Panc1 (cell line): ENCODE measurements at regions not wholly inside any gene's neighbourhood (a gene's known extent, or its start where the extent isn't known, plus 50 kb on each side); places are given as distances from the start of the nearest gene placed in this dataset.

ENCODE experiments used
- ATAC-seq: fragments of 200-7000 bp; cut with Tn5 transposase; 2 replicates; pipeline ENCODE4 v1.9.1; 2020; ENCODE audit warnings: mild to moderate bottlenecking, moderate library complexity
- BruUV-seq: library from RNA; stranded (reverse); fragments of 400-500 nt; replicated peaks from 2 replicates; lab custom pipeline; 2021; lab: Mats Ljungman, UMichigan
- CTCF ChIA-PET: fragments of 300-600 bp; sonication (Branson Sonifier 250); formaldehyde crosslinking; loops from one replicate; lab custom pipeline; 2022; ENCODE audit warnings: antibody characterized with exemption; lab: Charles Lee
- POLR2A ChIA-PET: fragments of 300-600 bp; sonication (Branson Sonifier 250); formaldehyde crosslinking; loops from one replicate; lab custom pipeline; 2022; ENCODE audit warnings: antibody characterized with exemption; lab: Charles Lee
- DNase-seq: peaks from one replicate; pipeline ENCODE4 v3.0.0-alpha.2; 2010; ENCODE audit warnings: low read depth, low spot score
- H3K27ac ChIP-seq: 2 replicates; pipeline ENCODE4 v1.5.1; 2011; ENCODE audit warnings: mild to moderate bottlenecking, low read length, inconsistent platforms
- H3K27me3 ChIP-seq: fragments of 200-500 bp; sonication (Bioruptor generic); 2 replicates; pipeline ENCODE4 v1.6.0; 2014; ENCODE audit warnings: low read length, inconsistent platforms; ENCODE audit not compliant: control insufficient read depth, insufficient read depth
- H3K36me3 ChIP-seq: fragments of 200-500 bp; sonication (Bioruptor generic); 2 replicates; pipeline ENCODE4 v1.5.1; 2014; ENCODE audit warnings: inconsistent platforms, mild to moderate bottlenecking, low read length, moderate library complexity; ENCODE audit not compliant: control insufficient read depth, insufficient read depth
- H3K4me1 ChIP-seq: 2 replicates; pipeline ENCODE4 v1.5.1; 2011; ENCODE audit warnings: inconsistent platforms, mild to moderate bottlenecking, low read length, moderate library complexity; ENCODE audit not compliant: control insufficient read depth, insufficient read depth
- H3K4me3 ChIP-seq, 2 experiments: 2 replicates each; pipeline ENCODE4 v1.5.1; 2011 to 2012; ENCODE audit warnings: low read depth in 2 of 2, low read length in 2 of 2, mild to moderate bottlenecking in 2 of 2, inconsistent platforms in 1 of 2, moderate library complexity in 1 of 2
- H3K9me3 ChIP-seq: fragments of 200-500 bp; sonication (Bioruptor generic); 2 replicates; pipeline ENCODE4 v1.5.1; 2014; ENCODE audit warnings: low read depth, mild to moderate bottlenecking, inconsistent platforms, low read length, moderate library complexity; ENCODE audit not compliant: control insufficient read depth, insufficient read depth
- POLR2AphosphoS5 ChIP-seq: IDR thresholded peaks from 2 replicates; pipeline ENCODE4 v1.6.1; 2012; ENCODE audit warnings: mild to moderate bottlenecking, low read depth, low read length, moderate library complexity
- SIN3A ChIP-seq: IDR thresholded peaks from 2 replicates; pipeline ENCODE4 v1.6.1; 2012; ENCODE audit warnings: low read depth, mild to moderate bottlenecking, low read length, moderate library complexity, borderline replicate concordance; ENCODE audit not compliant: insufficient read depth
- TCF7L2 ChIP-seq: IDR thresholded peaks from 2 replicates; pipeline ENCODE4 v1.6.1; 2011; ENCODE audit warnings: mild to moderate bottlenecking, low read depth, low read length, inconsistent platforms
- in situ Hi-C: cut with HindIII; loops from 2 replicates; pipeline ENCODE4 v1.10.0; 2016; ENCODE audit warnings: low sequenced_read_pairs, low pct_unique_long_range_greater_than_20kb
- intact Hi-C: fragments of 100-400 bp; cut with micrococcal nuclease; formaldehyde crosslinking; loops from one replicate; pipeline ENCODE4 v1.10.0; 2022; ENCODE audit not compliant: unreplicated experiment
- TF ChIP-seq, protein P1 (sequence below): fragments of 450-650 bp; IDR thresholded peaks from 2 replicates; pipeline ENCODE4 v1.5.1; 2017; ENCODE audit warnings: mild to moderate bottlenecking
- TF ChIP-seq, protein P2 (sequence below), 2 experiments: IDR thresholded peaks; 2 replicates each; pipeline ENCODE4 v1.6.1; 2011 to 2012; ENCODE audit warnings: low read depth in 2 of 2, control low read depth in 1 of 2, low read length in 1 of 2, mild to moderate bottlenecking in 1 of 2, moderate library complexity in 1 of 2; ENCODE audit not compliant: insufficient read depth in 1 of 2

DNA sequence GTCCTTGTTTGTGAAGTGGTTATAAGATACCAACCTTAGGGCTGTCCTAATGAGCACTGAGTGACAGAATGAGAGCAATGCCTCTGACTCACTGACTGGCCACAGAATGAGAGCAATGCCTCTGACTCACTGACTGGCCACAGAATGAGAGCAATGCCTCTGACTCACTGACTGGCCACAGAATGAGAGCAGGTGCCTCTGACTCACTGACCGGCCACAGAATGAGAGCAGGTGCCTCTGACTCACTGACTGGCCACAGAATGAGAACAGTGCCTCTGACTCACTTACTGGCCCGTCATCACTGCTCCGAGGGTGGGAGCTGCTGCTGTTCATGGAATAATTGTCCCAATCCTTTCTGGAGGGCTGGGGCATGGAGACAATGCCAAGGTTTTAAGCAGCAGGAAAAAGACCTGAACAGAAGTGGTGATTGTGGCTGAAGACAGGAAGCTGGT lies 265.2 kb upstream of the PPP2R2D start:
- POLR2A ChIA-PET, result no interaction called here
- H3K4me3 ChIP-seq, result no peak overlapping the region
- CTCF ChIA-PET, result interaction anchor here (0.6 kb wide), 1 partner anchor 70 kb away, joined by 3 read pairs; no protein-coding TSS in a partner anchor
- peak; percentile 83 for ATAC-seq
- intact Hi-C loops, result no loop called here
- H3K9me3 ChIP-seq, result peaks cover 14% of the 10 kb centered on the region; the same call in 1 of the 2 replicates
- DNase-seq, result peak; percentile 46
- in situ Hi-C loops, result no loop called here
- TF ChIP-seq TCF7L2 (no peak), SIN3A (no peak)
- TF ChIP-seq, protein P1, sequence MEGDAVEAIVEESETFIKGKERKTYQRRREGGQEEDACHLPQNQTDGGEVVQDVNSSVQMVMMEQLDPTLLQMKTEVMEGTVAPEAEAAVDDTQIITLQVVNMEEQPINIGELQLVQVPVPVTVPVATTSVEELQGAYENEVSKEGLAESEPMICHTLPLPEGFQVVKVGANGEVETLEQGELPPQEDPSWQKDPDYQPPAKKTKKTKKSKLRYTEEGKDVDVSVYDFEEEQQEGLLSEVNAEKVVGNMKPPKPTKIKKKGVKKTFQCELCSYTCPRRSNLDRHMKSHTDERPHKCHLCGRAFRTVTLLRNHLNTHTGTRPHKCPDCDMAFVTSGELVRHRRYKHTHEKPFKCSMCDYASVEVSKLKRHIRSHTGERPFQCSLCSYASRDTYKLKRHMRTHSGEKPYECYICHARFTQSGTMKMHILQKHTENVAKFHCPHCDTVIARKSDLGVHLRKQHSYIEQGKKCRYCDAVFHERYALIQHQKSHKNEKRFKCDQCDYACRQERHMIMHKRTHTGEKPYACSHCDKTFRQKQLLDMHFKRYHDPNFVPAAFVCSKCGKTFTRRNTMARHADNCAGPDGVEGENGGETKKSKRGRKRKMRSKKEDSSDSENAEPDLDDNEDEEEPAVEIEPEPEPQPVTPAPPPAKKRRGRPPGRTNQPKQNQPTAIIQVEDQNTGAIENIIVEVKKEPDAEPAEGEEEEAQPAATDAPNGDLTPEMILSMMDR, result no peak
- TF ChIP-seq, protein P2, sequence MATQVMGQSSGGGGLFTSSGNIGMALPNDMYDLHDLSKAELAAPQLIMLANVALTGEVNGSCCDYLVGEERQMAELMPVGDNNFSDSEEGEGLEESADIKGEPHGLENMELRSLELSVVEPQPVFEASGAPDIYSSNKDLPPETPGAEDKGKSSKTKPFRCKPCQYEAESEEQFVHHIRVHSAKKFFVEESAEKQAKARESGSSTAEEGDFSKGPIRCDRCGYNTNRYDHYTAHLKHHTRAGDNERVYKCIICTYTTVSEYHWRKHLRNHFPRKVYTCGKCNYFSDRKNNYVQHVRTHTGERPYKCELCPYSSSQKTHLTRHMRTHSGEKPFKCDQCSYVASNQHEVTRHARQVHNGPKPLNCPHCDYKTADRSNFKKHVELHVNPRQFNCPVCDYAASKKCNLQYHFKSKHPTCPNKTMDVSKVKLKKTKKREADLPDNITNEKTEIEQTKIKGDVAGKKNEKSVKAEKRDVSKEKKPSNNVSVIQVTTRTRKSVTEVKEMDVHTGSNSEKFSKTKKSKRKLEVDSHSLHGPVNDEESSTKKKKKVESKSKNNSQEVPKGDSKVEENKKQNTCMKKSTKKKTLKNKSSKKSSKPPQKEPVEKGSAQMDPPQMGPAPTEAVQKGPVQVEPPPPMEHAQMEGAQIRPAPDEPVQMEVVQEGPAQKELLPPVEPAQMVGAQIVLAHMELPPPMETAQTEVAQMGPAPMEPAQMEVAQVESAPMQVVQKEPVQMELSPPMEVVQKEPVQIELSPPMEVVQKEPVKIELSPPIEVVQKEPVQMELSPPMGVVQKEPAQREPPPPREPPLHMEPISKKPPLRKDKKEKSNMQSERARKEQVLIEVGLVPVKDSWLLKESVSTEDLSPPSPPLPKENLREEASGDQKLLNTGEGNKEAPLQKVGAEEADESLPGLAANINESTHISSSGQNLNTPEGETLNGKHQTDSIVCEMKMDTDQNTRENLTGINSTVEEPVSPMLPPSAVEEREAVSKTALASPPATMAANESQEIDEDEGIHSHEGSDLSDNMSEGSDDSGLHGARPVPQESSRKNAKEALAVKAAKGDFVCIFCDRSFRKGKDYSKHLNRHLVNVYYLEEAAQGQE (IDR thresholded peaks at IDR 0.05; ENCODE audit: insufficient read depth in 1 of 2, low read depth in 2 of 2, low read length in 1 of 2), result no peak
- H3K27me3 ChIP-seq, result no peaks in the 10 kb centered on the region
- BruUV-seq, result no TSS peak
- no peaks in the 10 kb centered on the region for H3K36me3 ChIP-seq
- no peak overlapping the region for H3K27ac ChIP-seq
- H3K4me1 ChIP-seq, result no peaks in the 10 kb centered on the region; the same call in 1 of the 2 replicates

DNA sequence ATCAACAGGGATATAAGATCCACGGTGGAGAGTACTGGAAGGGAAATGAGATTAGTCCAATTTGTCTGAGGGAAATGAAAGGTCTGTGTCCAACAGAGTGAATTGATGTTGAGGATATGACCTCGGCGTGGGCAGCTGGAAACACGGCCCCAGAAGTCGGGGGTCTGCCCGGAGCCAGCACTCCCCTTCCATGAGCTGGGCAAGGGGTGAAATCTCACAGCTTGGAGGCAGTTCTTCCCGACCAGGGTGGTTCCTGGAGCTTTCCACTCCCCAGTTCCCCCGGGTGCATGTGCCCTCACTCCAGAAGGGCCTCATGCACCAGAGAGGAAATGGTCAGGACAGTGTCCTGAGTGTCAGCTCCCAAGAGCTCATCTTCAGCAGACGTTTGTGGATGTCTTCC lies 264.7 kb upstream of the PPP2R2D start:
- TF ChIP-seq, protein P2 (IDR thresholded peaks at IDR 0.05; ENCODE audit: insufficient read depth in 1 of 2, low read depth in 2 of 2, low read length in 1 of 2), result no peak
- TF ChIP-seq, protein P1, result no peak
- TF ChIP-seq TCF7L2, result no peak
- TF ChIP-seq SIN3A, result no peak
- no peak for TF ChIP-seq POLR2AphosphoS5
- intact Hi-C loops, result no loop called here
- Histone ChIP-seq H3K27ac (no peak overlapping the region), H3K4me3 (no peak overlapping the region), H3K4me1 (no peaks in the 10 kb centered on the region; the same call in 1 of the 2 replicates), H3K27me3 (no peaks in the 10 kb centered on the region), H3K9me3 (peaks cover 14% of the 10 kb centered on the region; the same call in 1 of the 2 replicates), H3K36me3 (no peaks in the 10 kb centered on the region)
- POLR2A ChIA-PET, result no interaction called here
- CTCF ChIA-PET, result no interaction called here
- ATAC-seq (no peak), DNase-seq (no peak)
- BruUV-seq, result no TSS peak
- in situ Hi-C loops, result no loop called here
